Activated CD4-positive, alpha-beta T cell treated with anti-CD3 and anti-CD28 coated beads for 4 hours (primary cell): ENCODE measurements at regions not wholly inside any gene's neighbourhood (a gene's known extent, or its start where the extent isn't known, plus 50 kb on each side); places are given as distances from the start of the nearest gene placed in this dataset.

Experiments used
- DNase-seq, 2 donors: peaks; one replicate each; pipeline ENCODE4 v3.0.0-alpha.2; 2020

GRCh38 chr17:77694391-77695363, 263.8 kb upstream of the TNRC6C start:
- DNase-seq = no peak

GRCh38 chr17:77695386-77695785, 263.1 kb upstream of the TNRC6C start:
- no peak for DNase-seq

- DNase-seq = no peak
These were observed 262.3 kb upstream of the TNRC6C start for GRCh38 chr17:77696151-77696720.

GRCh38 chr17:77696721-77697460, 261.6 kb upstream of the TNRC6C start:
- no peak for DNase-seq

- no peak for DNase-seq
These were observed 260.8 kb upstream of the TNRC6C start for GRCh38 chr17:77697480-77698400.

- no peak for DNase-seq
These were observed 259.4 kb upstream of the TNRC6C start for GRCh38 chr17:77698903-77699623.

- no peak for DNase-seq
These were observed 258.2 kb upstream of the TNRC6C start for GRCh38 chr17:77700165-77700881.

GRCh38 chr17:77701996-77702395, 256.5 kb upstream of the TNRC6C start:
- no peak for DNase-seq

- no peak for DNase-seq
These were observed 254.3 kb upstream of the TNRC6C start for GRCh38 chr17:77704048-77704815.

GRCh38 chr17:77706938-77707337, 251.6 kb upstream of the TNRC6C start:
- no peak for DNase-seq

GRCh38 chr17:77707546-77707945, 251.0 kb upstream of the TNRC6C start:
- DNase-seq = no peak

GRCh38 chr17:77708049-77708448, 250.5 kb upstream of the TNRC6C start:
- DNase-seq = no peak

GRCh38 chr17:77708936-77709335, 249.6 kb upstream of the TNRC6C start:
- DNase-seq = no peak

- DNase-seq = no peak
These were observed 248.9 kb upstream of the TNRC6C start for GRCh38 chr17:77709594-77709993.

GRCh38 chr17:77712578-77712977, 245.9 kb upstream of the TNRC6C start:
- DNase-seq = no peak

- no peak for DNase-seq
These were observed 242.1 kb upstream of the TNRC6C start for GRCh38 chr17:77716289-77716926.

GRCh38 chr17:77717941-77718668, 240.4 kb upstream of the TNRC6C start:
- no peak for DNase-seq

- DNase-seq = no peak
These were observed 239.9 kb upstream of the TNRC6C start for GRCh38 chr17:77718669-77718961.

- no peak for DNase-seq
These were observed 238.7 kb upstream of the TNRC6C start for GRCh38 chr17:77719806-77720205.
